PC-9 (cell line): ENCODE measurements at regions not wholly inside any gene's neighbourhood (a gene's known extent, or its start where the extent isn't known, plus 50 kb on each side); places are given as distances from the start of the nearest gene placed in this dataset.

ENCODE experiments used
- EZH2 ChIP-seq: fragments of 200-600 bp; sonication (generic); IDR thresholded peaks from 2 replicates; pipeline ENCODE4 v1.8.0; 2017; ENCODE audit warnings: antibody characterized with exemption, low read depth
- TF ChIP-seq, protein P1 (sequence below): fragments of 200-600 bp; sonication (generic); conservative IDR thresholded peaks from 2 replicates; pipeline ENCODE4 v1.6.1; 2017; ENCODE audit warnings: mixed run types, antibody characterized with exemption, mild to moderate bottlenecking, moderate library complexity

DNA sequence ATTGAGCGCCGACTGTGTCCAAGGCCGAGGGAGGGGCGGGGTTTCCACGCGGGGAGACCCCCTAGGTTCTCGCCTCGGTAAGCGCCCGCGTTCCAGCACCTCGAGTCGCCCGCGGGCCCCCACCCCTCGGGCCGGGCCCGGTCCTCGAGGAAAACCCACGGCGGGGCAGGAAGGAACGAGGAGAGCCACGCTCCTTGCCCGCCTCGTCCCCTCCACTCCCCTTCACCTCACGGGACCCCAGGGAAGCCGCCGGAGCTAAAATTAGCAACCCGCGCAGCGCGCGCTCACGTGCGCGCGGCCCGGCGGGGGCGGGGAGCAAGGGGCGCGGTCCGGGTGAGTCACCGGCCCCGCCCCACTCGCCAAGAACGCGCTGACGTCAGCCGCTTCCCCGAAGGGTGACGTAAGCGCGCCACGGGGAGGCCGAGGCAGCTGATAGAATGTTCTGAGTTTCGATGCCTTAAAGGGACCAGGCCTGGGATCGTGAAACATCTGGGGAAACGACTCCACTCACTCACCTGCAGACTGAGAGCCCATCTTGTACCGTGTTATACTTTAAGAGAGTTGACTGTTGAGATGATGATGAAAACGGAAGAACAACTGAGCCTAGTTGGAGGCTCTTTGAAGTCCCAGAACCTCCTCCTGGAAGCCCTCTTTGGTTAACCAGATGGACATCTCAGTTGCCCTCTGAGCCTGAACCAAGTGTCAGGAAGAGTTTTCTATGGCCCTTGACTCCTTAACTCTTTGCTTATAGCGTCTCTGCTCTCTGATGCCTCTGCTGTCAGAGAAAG is 49.7 kb upstream of the ATF3 start:
- TF ChIP-seq EZH2, result no peak
- TF ChIP-seq, protein P1, sequence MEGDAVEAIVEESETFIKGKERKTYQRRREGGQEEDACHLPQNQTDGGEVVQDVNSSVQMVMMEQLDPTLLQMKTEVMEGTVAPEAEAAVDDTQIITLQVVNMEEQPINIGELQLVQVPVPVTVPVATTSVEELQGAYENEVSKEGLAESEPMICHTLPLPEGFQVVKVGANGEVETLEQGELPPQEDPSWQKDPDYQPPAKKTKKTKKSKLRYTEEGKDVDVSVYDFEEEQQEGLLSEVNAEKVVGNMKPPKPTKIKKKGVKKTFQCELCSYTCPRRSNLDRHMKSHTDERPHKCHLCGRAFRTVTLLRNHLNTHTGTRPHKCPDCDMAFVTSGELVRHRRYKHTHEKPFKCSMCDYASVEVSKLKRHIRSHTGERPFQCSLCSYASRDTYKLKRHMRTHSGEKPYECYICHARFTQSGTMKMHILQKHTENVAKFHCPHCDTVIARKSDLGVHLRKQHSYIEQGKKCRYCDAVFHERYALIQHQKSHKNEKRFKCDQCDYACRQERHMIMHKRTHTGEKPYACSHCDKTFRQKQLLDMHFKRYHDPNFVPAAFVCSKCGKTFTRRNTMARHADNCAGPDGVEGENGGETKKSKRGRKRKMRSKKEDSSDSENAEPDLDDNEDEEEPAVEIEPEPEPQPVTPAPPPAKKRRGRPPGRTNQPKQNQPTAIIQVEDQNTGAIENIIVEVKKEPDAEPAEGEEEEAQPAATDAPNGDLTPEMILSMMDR, result no peak
